ENCODE measurements at regions not wholly inside any gene's neighbourhood (a gene's known extent, or its start where the extent isn't known, plus 50 kb on each side); places are given as distances from the start of the nearest gene placed in this dataset.

- no peak overlapping the region for H3K27ac ChIP-seq
- H3K9me3 ChIP-seq, result no peaks in the 10 kb centered on the region
- TF ChIP-seq POLR2A (IDR thresholded peaks at IDR 0.05) (no peak), CTCF (IDR thresholded peaks at IDR 0.05) (no peak)
- no peak overlapping the region for H3K4me3 ChIP-seq
- peaks cover 0 to 63% (median 0%) of the 10 kb centered on the region in 4 donors for H3K27me3 ChIP-seq
- no peaks in the 10 kb centered on the region for H3K36me3 ChIP-seq
- H3K4me1 ChIP-seq, result no peaks in the 10 kb centered on the region
- no peak for DNase-seq
- 72 to 90% methylated on average over 9 to 12 of the region's 13 CpGs for WGBS, 2 donors
- intact Hi-C loops (cut with DNase I), result no loop called here
Measured at GRCh38 chr12:4201333-4202100, 72.0 kb upstream of the CCND2 start.

- H3K4me3 ChIP-seq, result no peak overlapping the region
- intact Hi-C loops (cut with DNase I), result no loop called here
- no peaks in the 10 kb centered on the region for H3K36me3 ChIP-seq
- H3K27ac ChIP-seq, result no peak overlapping the region
- no peaks in the 10 kb centered on the region for H3K4me1 ChIP-seq
- H3K9me3 ChIP-seq, result no peaks in the 10 kb centered on the region
- WGBS, 2 donors, result 71 to 79% methylated on average over 10 of the region's 11 CpGs
- TF ChIP-seq CTCF (IDR thresholded peaks at IDR 0.05), result no peak
- TF ChIP-seq POLR2A (IDR thresholded peaks at IDR 0.05), result no peak
- H3K27me3 ChIP-seq, result peaks cover 0 to 63% (median 0%) of the 10 kb centered on the region in 4 donors
- DNase-seq, result no peak
Measured at GRCh38 chr12:4197922-4198763, 75.4 kb upstream of the CCND2 start.

- intact Hi-C loops (cut with DNase I), result no loop called here
- Histone ChIP-seq H3K4me1 (no peaks in the 10 kb centered on the region), H3K4me3 (no peak overlapping the region), H3K36me3 (no peaks in the 10 kb centered on the region), H3K27ac (no peak overlapping the region), H3K9me3 (no peaks in the 10 kb centered on the region), H3K27me3 (peaks cover 0 to 60% (median 0%) of the 10 kb centered on the region in 4 donors)
- 81 to 96% methylated on average over 4 to 5 of the region's 8 CpGs for WGBS, 2 donors
- no peak for DNase-seq
- TF ChIP-seq CTCF (IDR thresholded peaks at IDR 0.05), result no peak
- no peak for TF ChIP-seq POLR2A (IDR thresholded peaks at IDR 0.05)
Measured at GRCh38 chr12:4196805-4197420, 76.6 kb upstream of the CCND2 start.

- WGBS, 2 donors, result 88% methylated on average over 9 to 10 of the region's 10 CpGs
- TF ChIP-seq CTCF (IDR thresholded peaks at IDR 0.05) (no peak), POLR2A (IDR thresholded peaks at IDR 0.05) (no peak)
Measured at GRCh38 chr12:4194668-4195067, 78.9 kb upstream of the CCND2 start.

More at GRCh38 chr12:4194668-4195067, 78.9 kb upstream of the CCND2 start:
- Histone ChIP-seq H3K4me3 (no peak overlapping the region), H3K4me1 (no peaks in the 10 kb centered on the region), H3K9me3 (no peaks in the 10 kb centered on the region), H3K36me3 (no peaks in the 10 kb centered on the region), H3K27me3 (peaks cover 0 to 43% (median 0%) of the 10 kb centered on the region in 4 donors), H3K27ac (no peak overlapping the region)
- DNase-seq, result no peak
- intact Hi-C loops (cut with DNase I), result no loop called here
